Thoracic aorta (tissue), 2 donors: ENCODE measurements at regions not wholly inside any gene's neighbourhood (a gene's known extent, or its start where the extent isn't known, plus 50 kb on each side); places are given as distances from the start of the nearest gene placed in this dataset.

ENCODE experiments used
- ATAC-seq: fragments of 150-250 bp; one replicate; pipeline ENCODE4 v1.8.0; 2017; ENCODE audit warnings: low read depth; ENCODE audit not compliant: insufficient number of reproducible peaks, low FRiP score
- DNase-seq: peaks from one replicate; pipeline ENCODE4 v3.0.0-alpha.2; 2020; ENCODE audit warnings: low spot score
- H3K27ac ChIP-seq, 2 donors: fragments of 200-600 bp; sonication (generic); 1 replicate in 1 of 2; 2 replicates in 1 of 2; pipeline ENCODE4 v1.5.1; 2016; ENCODE audit warnings: mild to moderate bottlenecking in 2 of 2, moderate library complexity in 2 of 2
- H3K27me3 ChIP-seq: fragments of 200-600 bp; sonication (generic); replicated peaks from 2 replicates; pipeline ENCODE4 v1.6.0; 2016; ENCODE audit warnings: mild to moderate bottlenecking; ENCODE audit not compliant: insufficient read depth
- H3K36me3 ChIP-seq: fragments of 200-600 bp; sonication (generic); one replicate; pipeline ENCODE4 v1.5.1; 2016
- H3K4me1 ChIP-seq, 2 donors: fragments of 200-600 bp; sonication (generic); 1 replicate in 1 of 2; 2 replicates in 1 of 2; pipeline versions ENCODE4 v1.5.1 to v1.6.0; 2016; ENCODE audit warnings: low read depth in 2 of 2, mild to moderate bottlenecking in 1 of 2; ENCODE audit not compliant: control insufficient read depth in 1 of 2
- H3K4me3 ChIP-seq: fragments of 200-600 bp; sonication (generic); 2 replicates; pipeline ENCODE4 v1.5.1; 2016; ENCODE audit warnings: mild to moderate bottlenecking
- H3K9me3 ChIP-seq: fragments of 200-600 bp; sonication (generic); 2 replicates; pipeline ENCODE4 v1.5.1; 2016
- TF ChIP-seq, protein P1 (sequence below): fragments of 200-600 bp; sonication (generic); IDR thresholded peaks from one replicate; pipeline ENCODE4 v1.5.1; 2019; ENCODE audit warnings: antibody characterized with exemption

DNA sequence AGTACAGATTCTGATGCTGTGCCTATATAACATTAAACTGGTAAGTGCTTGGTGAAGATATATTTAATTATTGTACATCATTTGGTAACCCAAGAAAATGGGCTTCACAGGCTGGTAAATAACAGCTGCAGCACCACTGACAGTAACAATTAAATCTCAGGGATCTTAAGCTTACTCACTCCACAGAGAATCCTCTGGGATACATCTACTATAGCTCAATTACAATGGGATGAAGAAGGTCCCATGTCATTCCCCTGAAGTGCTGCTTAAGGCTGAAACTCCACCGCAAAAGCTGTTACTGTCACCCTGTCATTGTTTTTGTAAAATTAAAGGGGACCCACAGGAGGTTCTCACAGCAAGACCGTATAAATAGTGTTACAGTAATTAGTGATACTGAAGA, 153.0 kb downstream of the IMPG2 start:
- H3K27ac ChIP-seq: no peak overlapping the region
- DNase-seq: no peak
- no peak for ATAC-seq
- no peaks in the 10 kb centered on the region for H3K27me3 ChIP-seq
- peaks cover 11 to 17% of the 10 kb centered on the region in 2 donors for H3K4me1 ChIP-seq
- H3K36me3 ChIP-seq: no peaks in the 10 kb centered on the region
- no peaks in the 10 kb centered on the region for H3K9me3 ChIP-seq
- H3K4me3 ChIP-seq: no peak overlapping the region
- TF ChIP-seq, protein P1, sequence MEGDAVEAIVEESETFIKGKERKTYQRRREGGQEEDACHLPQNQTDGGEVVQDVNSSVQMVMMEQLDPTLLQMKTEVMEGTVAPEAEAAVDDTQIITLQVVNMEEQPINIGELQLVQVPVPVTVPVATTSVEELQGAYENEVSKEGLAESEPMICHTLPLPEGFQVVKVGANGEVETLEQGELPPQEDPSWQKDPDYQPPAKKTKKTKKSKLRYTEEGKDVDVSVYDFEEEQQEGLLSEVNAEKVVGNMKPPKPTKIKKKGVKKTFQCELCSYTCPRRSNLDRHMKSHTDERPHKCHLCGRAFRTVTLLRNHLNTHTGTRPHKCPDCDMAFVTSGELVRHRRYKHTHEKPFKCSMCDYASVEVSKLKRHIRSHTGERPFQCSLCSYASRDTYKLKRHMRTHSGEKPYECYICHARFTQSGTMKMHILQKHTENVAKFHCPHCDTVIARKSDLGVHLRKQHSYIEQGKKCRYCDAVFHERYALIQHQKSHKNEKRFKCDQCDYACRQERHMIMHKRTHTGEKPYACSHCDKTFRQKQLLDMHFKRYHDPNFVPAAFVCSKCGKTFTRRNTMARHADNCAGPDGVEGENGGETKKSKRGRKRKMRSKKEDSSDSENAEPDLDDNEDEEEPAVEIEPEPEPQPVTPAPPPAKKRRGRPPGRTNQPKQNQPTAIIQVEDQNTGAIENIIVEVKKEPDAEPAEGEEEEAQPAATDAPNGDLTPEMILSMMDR: no peak

DNA sequence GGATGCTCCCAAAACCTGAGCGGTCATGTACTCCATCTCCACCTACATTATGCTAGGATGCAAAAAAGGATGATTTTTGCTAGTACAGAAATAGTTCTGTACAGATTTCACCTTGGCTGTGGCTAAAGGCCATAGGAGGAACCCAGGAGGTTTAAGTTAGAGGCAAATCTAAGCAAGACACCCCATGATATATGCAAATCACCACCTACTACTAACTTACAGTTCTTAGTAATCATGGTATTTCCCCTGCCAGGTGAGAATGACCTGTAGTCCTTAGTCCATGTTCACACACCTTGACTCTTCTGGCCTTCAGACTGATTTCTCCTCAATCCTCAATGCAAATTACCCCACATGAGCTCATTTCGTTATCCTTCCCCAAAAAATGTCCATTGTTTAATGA, 154.2 kb downstream of the IMPG2 start:
- Histone ChIP-seq H3K4me1 (peaks cover 11 to 17% of the 10 kb centered on the region in 2 donors), H3K36me3 (no peaks in the 10 kb centered on the region), H3K27ac (no peak overlapping the region), H3K9me3 (no peaks in the 10 kb centered on the region), H3K4me3 (no peak overlapping the region), H3K27me3 (no peaks in the 10 kb centered on the region)
- ATAC-seq: no peak
- TF ChIP-seq, protein P1: no peak
- DNase-seq: no peak

DNA sequence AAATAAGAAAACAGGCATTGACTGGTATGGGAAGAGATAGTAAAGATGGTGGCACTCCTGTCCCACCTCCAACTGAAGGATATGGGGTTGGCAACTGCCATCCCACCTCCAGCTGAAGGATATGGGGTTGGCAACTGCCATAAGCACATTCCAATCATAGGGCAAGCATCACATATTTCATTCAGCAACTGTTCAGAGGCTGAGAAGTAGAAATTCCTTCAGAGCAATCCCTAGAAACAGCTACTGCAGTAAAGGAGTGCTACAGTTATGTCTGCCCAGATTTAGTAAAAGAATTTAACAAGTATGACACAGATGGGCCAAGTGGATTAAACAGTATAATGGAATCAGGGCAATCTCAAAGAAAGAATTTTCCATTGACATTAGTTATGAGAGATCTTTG, 156.8 kb downstream of the IMPG2 start:
- DNase-seq (no peak), ATAC-seq (no peak)
- H3K27ac ChIP-seq: no peak overlapping the region
- no peaks in the 10 kb centered on the region for H3K27me3 ChIP-seq
- TF ChIP-seq, protein P1: no peak
- no peaks in the 10 kb centered on the region for H3K36me3 ChIP-seq
- no peaks in the 10 kb centered on the region for H3K4me1 ChIP-seq
- no peak overlapping the region for H3K4me3 ChIP-seq
- H3K9me3 ChIP-seq: no peaks in the 10 kb centered on the region

DNA sequence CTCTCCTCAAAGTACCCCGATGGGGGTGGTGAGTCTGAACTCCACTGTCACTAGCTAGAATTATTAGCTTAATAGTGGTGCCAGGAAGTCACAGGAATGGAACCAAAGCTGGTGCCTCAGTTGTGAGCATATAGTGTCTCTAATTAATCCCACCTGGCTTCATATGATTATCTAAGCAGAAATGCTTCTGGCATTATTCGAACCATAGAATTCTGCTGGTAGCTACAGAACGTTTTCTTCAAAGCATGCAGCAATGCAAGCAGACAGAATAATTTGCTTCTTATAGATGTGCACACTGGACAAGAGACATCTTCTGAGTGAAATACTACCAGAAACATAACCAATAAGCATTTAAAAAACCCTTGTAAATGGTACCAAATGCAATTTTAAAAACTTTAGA, 160.9 kb downstream of the IMPG2 start:
- peaks cover 10 to 22% of the 10 kb centered on the region in 2 donors for H3K4me1 ChIP-seq
- ATAC-seq (no peak), DNase-seq (no peak)
- H3K36me3 ChIP-seq: no peaks in the 10 kb centered on the region
- H3K27ac ChIP-seq: no peak overlapping the region
- no peaks in the 10 kb centered on the region for H3K27me3 ChIP-seq
- no peaks in the 10 kb centered on the region for H3K9me3 ChIP-seq
- H3K4me3 ChIP-seq: no peak overlapping the region
- TF ChIP-seq, protein P1: no peak

DNA sequence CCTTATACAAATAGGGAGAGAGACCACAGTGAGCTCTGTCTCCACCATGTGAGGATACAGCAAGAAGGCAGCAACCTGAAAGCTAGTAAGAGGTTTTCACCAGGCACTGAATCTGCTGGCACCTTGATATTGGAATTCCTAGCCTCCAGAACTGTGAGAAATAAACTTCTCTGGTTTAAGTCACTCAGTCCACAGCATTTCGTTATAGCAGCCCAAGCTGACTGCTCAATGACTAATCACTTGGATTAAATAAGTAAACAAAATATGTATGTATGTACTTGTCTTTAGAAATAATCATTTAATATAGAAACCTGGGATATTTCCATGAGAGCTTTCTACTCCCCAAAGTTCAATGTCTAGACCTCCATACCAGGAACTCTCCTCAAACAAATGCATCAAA, 162.0 kb downstream of the IMPG2 start:
- Histone ChIP-seq H3K4me3 (no peak overlapping the region), H3K4me1 (peaks cover 10 to 22% of the 10 kb centered on the region in 2 donors)

More for the DNA sequence above, 162.0 kb downstream of the IMPG2 start:
- H3K9me3 ChIP-seq: no peaks in the 10 kb centered on the region
- H3K36me3 ChIP-seq: no peaks in the 10 kb centered on the region
- DNase-seq (no peak), ATAC-seq (no peak)
- TF ChIP-seq, protein P1: no peak
- H3K27me3 ChIP-seq: no peaks in the 10 kb centered on the region
- no peak overlapping the region for H3K27ac ChIP-seq
